Hypothalamus (tissue), 51 donors: ENCODE measurements at regions not wholly inside any gene's neighbourhood (a gene's known extent, or its start where the extent isn't known, plus 50 kb on each side); places are given as distances from the start of the nearest gene placed in this dataset.

ENCODE experiments used
- DNase-seq, 51 donors: peaks; one replicate each; lab custom pipeline; 2025; lab: John Stamatoyannopoulos, UW

GRCh38 chr17:68749349-68750207, 148.4 kb upstream of the FAM20A start:
- DNase-seq, result no peak

- no peak for DNase-seq
These were observed 147.2 kb upstream of the FAM20A start for GRCh38 chr17:68748381-68748780.

DNA sequence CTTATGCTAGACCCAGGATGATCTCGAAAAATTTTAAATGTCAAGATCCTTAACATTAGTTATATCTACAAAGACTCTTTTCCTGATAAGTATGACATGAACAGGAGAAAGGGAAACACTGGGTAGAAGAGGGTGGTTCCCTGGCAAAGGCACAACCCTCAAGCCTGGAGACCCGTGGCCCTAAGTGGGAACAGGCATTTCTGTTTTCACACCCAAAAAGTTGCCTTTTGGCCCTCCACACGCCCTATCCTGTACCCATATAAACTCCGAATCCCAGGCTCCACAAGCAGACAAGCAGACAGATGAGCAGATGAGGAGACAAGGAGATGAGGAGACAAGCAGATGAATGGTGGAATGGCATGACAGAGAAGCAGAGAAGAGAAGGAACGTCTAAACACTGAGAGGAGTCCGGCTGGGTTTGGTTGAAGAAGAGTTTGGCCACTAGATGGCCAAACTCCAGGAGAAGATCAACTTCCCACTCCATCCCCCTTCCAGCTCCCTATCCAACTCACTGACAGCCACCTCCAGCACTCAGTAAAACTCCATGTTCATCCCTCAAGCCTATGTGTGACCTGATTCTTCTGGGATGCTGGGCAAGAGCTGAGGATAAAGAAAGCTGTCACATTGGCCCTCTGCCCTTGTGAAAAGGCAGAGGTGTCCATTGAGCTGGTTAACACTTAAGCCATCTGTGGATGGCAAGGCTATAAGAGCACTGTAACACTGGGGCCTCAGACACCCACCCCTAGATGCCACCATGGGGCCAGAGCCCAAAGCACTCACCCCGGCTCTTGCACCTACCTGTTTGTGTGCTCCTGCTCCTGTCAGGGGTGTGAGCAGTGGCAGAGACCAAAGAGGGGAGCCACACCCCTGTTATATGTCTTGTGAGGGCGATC, 139.6 kb upstream of the FAM20A start:
- no peak for DNase-seq

- no peak for DNase-seq
These were observed 136.7 kb upstream of the FAM20A start for GRCh38 chr17:68737761-68738443.

DNA sequence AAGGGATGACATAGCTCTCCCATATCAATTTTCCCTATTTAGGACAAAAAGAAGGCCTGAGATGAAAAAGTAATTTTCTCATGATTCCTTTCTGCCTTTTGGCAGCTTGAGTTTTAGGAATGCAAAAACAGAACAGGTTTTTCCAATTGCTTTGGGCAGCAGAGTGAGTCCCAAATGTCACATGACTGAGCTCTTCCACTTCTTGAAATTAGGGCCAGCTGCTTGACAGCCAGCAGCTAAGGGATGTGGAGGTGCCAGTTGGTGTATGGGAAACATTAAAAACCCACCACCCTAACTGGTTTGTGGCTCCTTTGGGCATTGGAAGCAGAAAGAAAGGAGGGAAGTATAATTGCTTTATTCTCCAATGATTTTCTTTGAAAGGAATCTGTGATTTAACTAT, 133.8 kb upstream of the FAM20A start:
- DNase-seq, result no peak

- no peak for DNase-seq
These were observed 133.2 kb upstream of the FAM20A start for GRCh38 chr17:68734187-68734900.

- DNase-seq, result no peak
These were observed 132.3 kb upstream of the FAM20A start for GRCh38 chr17:68733241-68734176.

DNA sequence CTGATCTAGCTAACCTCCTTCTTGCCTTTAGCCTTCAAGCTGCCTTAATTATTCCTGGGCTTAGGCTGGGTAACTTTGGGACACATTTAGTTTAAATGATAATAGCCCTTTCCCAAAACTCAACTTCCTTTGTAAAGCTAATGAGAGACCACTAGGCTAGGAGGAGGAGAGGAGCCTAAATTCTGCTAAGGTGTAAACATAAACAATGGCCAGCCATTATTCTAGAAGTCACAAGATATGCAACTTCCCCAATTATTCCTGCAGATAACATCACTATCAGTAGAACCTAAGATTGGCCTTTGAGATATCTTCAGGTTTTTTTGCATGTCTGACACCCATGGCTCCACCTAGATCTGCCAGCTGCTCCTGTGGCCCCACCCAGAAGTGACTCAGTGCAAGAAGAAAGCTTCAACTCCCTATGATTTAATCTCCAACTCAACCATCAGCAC, 131.2 kb upstream of the FAM20A start:
- no peak for DNase-seq

GRCh38 chr17:68731465-68731864, 130.3 kb upstream of the FAM20A start:
- no peak for DNase-seq

DNA sequence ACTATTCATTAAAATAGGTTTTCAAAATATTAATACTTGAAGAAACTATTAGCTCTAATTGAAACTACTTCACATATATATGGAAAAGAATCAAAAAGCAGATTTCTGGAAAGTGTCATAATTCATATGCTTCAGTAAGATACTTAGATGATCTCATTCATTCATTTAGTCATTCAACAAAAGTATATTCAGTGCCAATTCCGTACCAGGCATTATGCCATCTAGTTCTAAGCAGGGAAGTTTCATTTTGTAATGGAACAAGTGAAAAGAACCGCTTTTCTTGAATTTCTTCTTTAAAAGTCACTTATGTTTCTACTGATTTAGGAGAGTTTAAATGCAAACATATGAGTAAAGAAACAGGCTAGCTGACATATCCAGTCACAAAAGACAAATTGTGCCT, 118.3 kb upstream of the FAM20A start:
- no peak for DNase-seq

DNA sequence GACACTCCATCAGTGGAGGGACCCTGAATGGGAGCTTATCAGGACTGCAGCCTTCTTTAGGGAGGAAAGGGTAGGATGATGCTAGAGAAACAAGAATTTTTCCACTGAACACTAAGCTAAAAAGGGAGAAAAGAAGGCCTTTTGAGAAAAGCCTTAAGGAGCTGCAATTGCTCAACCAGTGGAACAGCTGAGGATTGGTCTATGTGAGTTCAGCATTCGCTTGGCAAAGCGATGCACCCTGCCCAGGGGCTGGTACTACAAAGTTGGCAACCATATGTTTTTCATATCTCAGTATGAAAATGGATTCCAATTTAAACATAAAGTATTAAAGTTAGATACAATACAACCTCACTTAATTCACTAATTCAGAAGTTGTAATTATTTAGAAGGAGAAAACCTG, 117.8 kb upstream of the FAM20A start:
- DNase-seq, result no peak

GRCh38 chr17:68718465-68718864, 117.3 kb upstream of the FAM20A start:
- no peak for DNase-seq

DNA sequence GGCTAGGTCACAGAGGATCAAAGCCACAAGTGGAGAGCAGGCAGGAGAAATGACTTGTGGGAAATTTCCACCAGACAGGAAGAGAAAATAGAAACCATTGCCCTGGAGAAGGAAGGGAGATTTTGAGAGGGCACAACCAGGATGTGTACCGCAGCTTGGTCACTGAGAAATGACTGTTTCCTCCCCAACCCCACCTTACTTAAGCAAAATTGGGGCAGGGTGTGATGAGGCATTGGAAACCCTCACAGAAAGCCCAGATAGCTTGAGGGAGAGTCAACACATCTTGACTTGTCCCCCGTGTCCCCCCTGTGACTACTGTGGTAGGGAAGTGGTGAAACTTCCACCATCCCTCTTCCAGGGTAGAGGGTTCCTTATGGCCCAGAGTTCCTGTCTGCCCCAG, 113.5 kb upstream of the FAM20A start:
- no peak for DNase-seq

GRCh38 chr17:68711858-68712257, 110.7 kb upstream of the FAM20A start:
- no peak for DNase-seq

DNA sequence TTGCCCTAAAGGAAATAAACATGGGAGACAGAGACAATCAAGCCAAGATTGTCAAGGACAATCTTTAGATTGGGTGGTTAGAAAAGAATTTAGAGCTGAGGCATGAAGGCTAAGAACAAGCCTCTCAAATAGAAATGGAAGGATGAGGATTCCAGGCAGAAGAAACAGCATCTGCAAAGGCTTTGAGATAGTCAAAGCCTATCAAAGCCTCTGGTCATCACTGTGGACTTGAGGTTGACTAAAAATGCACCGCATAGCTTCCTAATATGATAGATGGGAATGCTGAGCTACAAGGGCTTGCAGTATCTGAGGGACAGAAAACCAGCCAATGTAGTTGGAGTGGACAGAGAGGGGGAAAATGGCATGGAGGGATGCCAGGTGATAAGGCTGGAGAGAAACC, 109.8 kb upstream of the FAM20A start:
- no peak for DNase-seq

GRCh38 chr17:68710035-68710780, 109.0 kb upstream of the FAM20A start:
- no peak for DNase-seq

- DNase-seq, result no peak
These were observed 108.3 kb upstream of the FAM20A start for GRCh38 chr17:68709461-68709860.

GRCh38 chr17:68707031-68707430, 105.9 kb upstream of the FAM20A start:
- peak in 1 of 51 donors; percentile 18 for DNase-seq
